ENCODE measurements at regions not wholly inside any gene's neighbourhood (a gene's known extent, or its start where the extent isn't known, plus 50 kb on each side); places are given as distances from the start of the nearest gene placed in this dataset.

DNA sequence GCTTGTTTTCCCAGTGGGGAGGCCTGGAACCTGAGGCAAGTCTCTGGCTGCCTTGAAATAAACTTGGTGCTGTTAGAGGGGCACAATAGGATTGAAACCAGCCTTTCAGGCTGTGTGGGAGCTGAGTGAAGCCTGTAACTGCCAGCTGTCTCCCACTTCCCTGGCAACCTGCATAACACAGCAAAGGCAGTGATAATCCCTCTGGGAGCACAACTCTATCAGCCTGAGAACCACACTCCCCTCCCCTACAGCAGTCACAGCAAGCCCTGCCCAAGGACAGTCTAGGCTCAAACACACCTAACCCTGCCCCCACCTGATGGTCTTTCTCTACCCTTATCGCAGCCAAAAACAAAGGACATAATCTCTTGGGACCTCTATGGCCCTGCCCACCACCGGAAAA, 683.8 kb upstream of the ATXN8OS start:
- DNase-seq (ENCODE audit: low read depth, low spot score): no peak

DNA sequence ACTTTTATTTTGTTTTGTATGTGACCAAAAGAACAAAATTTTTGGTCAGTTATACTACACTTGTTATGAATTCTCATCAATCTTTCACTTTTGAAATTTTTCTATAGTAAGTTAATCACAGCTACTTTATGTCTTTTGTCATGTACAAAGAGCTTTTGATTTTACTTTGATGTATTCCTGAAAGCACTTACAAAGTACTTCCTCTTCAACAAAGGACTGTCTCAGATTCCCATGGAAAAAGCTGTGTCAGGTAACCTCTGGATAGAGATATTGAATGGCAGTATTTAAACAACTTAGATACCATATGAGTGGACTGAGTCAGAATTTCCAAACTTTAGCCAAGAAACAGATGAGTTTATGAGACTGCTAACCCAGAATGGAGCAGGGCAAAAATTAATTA, 689.3 kb upstream of the ATXN8OS start:
- DNase-seq (ENCODE audit: low read depth, low spot score): no peak

DNA sequence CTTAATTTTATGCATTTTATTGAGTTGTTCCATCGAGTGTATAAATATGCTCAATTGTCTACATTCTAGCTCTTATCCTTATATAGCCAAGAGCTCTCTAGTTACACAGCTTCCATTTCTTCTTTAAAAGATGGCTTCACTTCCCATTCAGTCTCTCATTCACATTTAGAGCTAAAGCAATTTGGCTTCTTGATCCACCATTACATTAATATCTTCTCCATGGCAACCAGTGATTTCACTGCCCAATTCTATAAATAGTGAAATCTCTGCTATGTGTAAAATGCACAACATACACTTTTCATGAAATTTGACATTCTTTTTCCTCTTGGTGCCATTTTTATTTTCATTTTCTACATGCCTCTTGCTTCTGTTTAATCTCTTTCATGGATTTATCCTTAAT, 696.9 kb upstream of the ATXN8OS start:
- no peak for DNase-seq (ENCODE audit: low read depth, low spot score)

DNA sequence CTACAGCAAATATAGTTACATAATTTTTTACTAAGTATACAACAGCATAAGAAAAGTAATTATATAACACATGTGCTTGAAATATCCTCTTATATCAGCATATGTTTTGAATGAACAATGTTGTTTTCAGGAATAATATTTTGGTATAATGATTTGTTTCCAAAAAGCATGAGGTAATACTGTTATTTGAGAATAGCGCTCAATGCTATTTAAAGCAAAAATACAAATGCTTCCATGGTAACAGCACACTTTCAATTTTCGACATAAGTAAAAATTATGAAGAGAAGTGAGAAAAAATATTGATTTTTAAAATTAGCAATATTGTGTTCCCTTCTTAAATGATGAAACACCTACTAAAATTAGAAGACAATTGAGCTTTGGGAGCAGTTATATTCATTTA, 715.9 kb upstream of the ATXN8OS start:
- no peak for DNase-seq (ENCODE audit: low read depth, low spot score)

DNA sequence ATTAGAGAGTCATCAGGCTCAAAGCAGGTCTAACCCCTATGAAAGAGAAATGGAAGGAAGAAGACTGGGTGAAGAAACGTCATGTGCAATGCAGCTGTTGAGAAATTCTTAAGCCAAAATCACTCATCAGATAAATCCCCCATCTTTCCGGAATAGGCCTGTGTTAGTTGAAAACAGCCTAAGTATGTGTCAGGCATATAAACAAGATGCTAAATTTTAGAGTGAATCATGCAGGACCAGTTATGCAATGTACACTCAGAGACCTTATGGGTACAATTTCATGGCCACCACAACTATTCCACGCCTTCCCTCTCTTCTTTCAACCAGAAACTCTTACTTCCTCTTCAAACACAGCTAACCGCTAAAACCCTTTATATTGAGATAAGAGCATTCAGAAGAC, 717.7 kb upstream of the ATXN8OS start:
- DNase-seq (ENCODE audit: low read depth, low spot score): no peak

DNA sequence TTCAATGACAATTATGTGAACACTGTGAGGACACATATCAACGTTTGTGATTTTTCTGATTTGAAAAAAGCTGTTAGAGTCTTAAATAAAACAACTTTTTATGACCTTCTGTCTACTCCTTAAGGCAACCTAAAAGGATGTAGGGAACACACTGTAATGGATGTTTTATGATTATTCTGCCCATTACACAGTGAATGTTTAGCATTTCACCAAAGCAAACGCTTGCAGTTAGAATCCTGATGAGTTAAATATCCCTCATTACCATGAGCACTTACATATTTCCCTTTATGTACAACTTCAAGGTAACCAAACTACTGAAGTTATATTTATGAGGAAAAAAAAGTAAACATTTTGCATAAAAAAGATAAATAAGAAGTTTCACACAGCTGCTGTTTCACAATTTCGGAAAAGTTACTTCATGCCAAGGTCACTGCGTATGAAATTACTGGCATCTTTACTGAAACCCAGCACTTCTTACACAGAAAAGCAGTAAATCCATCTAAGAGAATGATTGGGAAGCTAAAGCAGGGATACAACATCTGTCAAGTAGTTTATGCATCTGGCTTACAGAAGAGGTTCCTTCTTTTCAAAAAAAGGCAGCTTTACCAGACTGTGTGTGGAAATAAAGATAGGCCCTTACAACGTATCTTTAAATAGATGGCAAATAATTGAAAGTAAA, 733.7 kb upstream of the ATXN8OS start:
- no peak for DNase-seq (ENCODE audit: low read depth, low spot score)

DNA sequence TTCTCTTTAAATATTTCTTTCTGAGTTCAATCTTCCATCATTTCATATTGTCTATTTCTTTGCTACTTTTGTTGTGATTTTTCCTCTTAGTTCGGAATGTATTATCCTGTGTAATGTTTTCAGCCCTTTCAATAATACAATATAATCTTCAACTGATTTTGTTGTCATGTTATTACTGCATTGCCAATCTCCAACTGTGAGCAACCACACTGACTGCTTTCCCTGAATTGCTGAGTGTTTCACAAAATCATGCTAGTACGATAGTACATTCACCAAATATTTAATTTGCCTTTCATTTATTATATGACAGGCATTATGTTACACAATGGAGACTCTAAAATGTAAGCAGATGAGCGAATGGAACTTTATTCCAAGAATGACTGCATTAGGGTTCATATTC, 744.3 kb upstream of the ATXN8OS start:
- no peak for DNase-seq (ENCODE audit: low read depth, low spot score)

DNA sequence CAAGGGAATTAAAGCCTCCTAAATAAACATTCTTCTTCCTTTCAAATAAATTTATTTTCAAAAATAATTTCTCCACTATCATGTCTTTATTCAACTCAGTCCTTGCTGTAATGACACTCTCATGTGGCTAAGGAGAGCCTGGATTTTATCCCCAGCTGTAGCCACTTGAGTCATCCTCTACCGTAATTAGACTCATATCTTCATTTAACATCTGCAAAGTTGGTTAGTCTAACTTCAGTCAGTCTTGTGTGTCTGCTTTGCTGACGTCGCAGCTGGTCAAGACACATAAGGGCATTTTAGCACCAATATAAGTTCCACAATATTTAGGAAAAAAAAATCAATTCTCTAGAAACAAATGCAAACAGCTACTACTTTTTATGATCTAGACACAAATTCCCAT, 776.4 kb upstream of the ATXN8OS start:
- DNase-seq (ENCODE audit: low read depth, low spot score): no peak

DNA sequence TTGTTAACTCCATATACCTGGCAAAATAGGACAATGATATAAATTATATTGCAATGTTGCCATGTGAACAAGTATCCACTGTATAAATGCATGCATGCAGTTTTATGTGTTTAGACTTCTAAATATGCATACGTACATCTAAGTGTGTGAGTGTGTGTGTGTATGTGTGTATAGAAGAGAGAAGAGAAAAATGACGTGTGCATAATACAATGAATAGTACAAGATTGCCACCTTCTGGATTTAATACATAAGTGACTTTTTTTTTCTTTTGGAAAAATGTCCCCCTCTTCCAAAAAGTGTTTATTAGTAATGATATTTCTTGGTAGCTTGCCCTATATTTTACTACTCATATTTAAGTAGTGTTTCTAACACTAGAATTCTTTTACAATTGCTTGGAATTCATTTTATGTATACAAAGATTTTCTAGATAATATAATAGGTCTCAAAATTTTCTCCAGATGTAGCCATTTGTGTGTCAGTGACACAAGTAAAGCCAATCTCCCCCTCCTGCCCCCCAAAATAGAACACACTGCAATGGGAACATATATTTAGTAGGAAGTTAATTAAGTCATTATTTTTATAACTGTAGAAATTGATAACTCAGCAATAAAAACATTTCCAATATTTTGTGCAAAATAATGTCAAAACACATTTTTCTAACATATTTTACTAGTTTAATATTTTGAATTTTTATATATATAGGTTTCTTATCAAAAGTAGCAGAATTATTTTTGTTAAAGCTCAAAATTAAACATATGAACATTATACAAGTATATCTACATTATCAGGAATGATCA, 783.3 kb upstream of the ATXN8OS start:
- DNase-seq (ENCODE audit: low read depth, low spot score): no peak

DNA sequence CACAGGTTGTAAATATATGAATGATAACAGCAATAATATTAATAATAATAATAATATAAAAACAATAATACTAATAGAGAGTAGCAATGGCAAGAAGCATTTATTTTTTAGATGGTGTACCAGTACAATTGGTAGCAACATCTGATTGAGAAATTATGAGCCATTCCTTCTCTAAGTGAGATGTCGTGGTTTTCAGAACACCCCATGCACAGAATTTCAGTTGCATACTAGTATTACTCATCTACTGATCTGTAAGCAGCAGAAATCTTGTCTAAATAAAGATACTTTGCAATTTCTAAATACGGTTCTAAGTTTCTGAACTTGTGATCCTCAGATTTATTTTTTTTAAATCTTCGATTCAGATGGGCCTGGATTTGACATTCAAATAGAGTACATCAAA, 788.0 kb upstream of the ATXN8OS start:
- no peak for DNase-seq (ENCODE audit: low read depth, low spot score)

DNA sequence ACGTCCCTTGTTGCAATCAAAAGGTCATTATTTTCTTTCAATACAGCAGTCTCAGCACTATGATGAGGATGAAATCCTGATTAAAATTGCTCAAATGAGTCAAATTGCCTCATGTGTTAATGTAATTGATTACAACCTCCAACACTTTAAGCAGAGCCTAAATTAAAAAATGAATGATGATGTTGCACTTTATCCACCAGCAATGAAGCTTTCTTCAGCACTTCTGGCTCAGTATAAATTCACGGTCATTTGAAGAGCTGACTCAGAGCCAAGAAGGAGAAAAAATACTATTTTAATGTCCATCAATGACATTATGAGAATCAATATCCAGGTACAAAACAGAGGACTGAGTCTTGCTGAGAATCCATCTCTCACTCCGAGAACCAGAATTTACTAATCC, 792.6 kb upstream of the ATXN8OS start:
- no peak for DNase-seq (ENCODE audit: low read depth, low spot score)

DNA sequence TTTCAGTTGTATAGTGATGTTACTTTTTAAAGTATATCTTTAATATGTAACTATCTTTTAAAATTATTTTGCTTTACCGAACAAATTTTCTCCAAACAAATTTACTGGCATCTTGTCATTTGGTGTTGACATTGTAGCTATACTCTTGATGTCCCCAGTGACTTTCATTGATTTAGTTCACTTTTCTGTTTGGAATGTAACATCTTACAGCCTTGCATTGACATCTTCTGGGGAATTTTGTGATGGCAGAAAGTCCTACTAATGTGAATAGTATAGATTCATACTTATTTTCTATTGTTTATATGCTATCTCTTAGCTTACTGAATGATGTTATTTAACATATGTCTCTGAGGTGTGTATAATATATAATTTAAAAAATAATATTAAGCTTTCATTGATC, 800.9 kb upstream of the ATXN8OS start:
- DNase-seq (ENCODE audit: low read depth, low spot score): no peak

DNA sequence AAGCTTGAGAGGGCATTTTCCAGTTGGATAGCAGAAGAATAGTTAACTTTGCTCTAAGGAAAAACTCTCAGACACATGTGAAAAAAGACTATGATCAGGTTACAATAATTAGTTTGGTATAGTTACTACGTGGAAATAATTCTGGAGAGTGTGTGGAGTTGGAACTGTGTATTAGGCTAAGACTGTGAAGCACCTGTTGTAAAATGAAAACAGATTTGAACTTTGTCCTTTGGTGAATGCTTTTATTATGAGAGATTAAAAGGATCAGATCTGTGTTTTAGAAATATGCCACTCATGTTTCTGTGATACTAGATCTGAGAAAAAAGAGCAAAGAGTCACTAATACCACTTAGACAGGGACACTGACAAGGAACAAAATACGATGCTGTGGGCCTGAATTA, 807.5 kb upstream of the ATXN8OS start:
- DNase-seq (ENCODE audit: low read depth, low spot score): no peak

DNA sequence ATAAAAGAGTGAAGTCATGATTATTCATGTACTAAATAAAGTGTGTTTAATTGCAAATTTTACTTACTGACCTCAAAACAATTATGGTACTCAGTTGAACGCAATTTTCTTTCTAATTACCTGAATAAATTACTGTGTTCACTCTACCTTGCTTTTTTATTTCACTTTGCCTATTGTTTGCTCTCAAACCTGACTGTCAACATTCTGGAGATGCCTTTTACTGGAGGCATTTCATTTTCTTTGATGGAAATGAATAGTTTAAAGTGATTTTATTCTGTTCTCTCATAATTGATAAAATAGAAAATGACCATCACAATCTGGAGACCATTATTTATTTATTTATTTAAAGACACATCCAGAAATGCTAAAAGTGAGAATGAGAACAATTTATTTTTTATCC, 811.5 kb upstream of the ATXN8OS start:
- no peak for DNase-seq (ENCODE audit: low read depth, low spot score)

DNA sequence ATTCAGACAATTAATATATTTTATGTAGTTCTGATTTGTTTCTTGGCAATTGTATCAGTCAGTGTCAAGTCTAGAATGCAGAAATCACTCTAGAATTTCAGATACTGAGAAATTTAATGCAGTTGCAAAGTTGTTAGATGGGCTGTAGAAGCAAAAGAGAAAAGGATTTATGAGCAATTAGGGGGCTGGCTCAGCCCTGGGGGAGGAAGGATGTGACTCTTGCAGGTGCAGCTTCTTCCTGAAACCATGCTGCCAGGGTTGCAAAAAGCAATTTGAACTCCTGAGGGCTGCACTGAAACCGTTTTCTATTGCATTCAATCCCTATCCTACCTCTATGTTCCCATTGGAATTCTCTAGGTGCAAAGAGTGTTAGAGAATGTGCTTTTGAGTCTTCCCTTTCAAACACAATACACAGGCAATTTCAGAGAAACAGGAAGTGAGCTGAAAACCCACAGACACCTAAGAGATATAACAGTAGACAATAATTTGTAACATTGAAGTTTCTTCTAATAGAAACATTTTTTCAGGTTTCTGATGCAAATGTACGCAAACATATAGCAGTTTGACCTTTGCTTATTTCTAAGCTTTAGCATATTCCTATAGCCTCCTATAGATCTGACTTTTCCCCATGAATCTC, 814.7 kb upstream of the ATXN8OS start:
- no peak for DNase-seq (ENCODE audit: low read depth, low spot score)

DNA sequence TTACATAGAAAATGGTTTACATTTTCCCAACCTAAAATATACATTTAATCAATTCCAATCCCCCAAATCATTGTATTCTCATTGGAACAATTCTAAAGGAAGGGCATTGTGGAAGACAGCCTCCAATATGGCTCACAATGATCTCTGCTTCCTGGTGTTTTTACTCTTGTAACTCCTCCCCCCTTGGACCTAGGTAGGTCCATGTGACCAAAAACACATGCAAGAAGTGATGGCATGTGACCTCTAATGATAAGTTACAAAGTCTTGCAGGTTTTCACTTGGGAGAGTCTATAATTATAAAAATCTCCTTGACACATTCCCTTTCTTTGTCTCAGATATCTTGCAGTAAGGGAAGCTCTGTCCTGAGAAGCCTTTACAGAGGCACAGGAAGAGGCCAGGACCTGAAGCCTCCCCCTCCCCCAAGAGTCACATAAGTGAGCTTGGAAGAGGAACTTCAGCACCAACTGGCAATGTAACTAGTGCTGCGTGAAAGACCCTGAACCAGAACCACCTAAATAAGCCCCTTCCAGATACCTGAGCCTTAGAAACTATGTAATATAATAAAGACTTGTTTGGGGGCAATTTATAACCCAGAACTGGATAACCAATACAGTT, 816.2 kb upstream of the ATXN8OS start:
- DNase-seq (ENCODE audit: low read depth, low spot score): no peak

DNA sequence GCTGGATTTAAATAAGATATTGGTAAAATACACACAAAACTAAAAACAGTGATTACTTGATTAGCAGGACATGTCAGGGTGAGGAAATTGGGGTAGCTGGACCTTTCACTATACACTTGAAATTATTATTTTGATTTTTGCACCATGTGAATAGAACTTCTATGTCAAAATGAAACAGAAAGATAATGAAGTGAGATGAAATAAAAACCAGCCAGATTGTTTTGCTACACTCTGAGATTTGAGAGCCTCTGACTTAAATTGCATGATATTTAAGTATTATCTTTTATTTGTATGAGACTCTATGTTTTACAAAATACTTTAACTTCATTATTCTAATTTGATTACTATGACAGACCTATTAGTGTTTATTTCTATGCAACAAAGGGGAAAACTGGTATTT, 819.6 kb upstream of the ATXN8OS start:
- DNase-seq (ENCODE audit: low read depth, low spot score): no peak

DNA sequence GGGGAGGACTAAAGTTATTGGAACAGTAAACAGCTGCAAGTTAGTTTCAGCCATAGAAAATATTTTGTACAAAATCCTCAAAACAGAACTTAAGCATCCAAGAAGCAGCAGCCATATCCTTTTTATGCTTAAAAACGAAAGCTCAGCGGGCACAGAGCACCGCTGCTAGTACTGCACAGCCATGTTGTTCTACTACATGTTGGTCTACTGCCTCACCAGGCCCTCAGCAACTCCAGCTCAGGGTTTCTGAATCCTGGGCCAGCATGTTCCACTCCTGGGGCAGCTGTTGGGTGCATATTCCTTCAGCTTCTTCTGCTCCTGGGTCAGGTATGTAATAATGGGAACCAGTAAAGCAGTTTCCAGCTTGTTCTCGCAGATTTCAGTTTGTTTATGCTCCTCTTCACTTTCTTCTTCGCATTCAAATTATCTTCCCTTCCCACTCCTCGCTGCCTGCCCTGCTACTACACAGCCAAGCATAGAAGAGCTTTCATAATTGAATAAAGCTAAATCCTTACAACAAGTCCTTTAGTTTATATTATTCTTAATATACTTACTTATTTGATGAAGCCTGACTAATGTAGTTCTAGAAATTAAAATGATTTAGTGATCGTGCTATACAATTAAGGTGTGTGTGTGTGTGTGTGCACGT, 820.5 kb upstream of the ATXN8OS start:
- DNase-seq (ENCODE audit: low read depth, low spot score): no peak

DNA sequence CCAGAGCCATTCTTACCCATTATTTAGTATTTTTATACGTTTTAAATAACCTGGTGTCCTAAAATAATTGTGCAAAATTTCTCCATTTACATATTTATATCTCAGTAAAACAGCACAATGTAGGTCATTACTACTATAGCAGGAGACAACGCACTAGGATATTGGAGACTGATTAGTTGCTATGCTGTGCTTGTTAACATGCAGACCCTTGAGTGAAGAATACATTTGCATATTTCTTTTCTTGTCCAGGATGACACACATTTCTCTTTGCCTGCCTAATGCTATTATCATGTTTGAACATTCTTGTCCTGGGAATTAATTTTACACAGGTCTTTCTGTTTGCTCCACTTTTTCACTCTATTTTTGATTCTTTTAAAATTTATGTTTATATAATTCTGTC, 823.8 kb upstream of the ATXN8OS start:
- no peak for DNase-seq (ENCODE audit: low read depth, low spot score)

DNA sequence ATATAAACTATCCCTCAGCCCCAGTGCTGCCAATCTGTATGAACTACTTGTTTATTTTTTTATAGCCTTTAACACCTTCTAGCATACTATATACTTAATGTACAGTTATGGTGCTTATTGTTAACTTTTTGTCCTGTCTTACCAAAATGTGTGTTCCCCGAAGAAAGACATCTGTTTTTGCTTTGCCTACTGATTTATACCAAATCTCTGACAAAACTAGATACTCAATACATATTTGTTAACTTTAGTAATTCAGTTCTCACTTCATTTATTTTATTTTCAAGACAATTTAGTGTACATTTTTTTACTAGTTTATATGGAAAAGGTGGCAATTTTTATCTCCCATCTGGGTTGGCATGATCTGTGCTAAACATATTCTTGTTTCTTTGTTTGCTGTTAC, 824.3 kb upstream of the ATXN8OS start:
- DNase-seq (ENCODE audit: low read depth, low spot score): no peak

DNA sequence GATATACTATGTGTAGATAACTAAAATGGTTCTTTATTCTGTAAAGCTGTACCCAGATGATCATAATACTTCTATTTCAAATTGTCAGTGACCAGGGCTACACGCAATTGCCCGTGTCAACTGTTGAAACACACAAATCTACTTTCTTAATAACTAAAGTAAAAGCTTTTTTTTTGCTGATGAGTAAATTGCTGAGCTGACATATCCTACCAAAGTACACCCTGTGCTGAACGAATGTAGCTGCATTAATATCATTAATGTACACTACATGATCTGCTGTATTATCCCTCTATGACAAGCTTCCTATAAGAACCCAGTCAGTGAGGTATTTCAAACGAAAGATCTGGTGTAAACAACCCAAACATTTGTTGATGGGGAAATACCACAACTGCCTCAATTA, 827.2 kb upstream of the ATXN8OS start:
- no peak for DNase-seq (ENCODE audit: low read depth, low spot score)

DNA sequence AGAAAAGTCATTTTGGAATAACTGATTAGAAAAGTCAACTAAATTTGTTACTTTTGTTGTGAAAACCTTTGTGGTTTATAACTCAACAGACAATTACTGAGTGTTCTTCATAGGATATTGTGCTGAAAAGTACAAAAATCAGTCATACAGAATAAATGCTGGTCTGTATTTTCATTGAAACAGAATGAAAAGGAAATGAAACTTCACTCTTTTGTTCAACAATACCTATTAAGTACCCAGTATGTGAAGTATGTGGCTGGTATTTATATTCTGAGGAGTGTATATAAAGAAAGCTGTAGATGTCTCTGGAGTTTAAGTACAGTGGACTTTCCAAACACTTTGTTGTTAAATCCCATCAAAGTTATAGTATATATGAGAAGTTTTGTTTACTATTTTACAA, 828.4 kb upstream of the ATXN8OS start:
- no peak for DNase-seq (ENCODE audit: low read depth, low spot score)

Measured in brain pericyte (primary cell).